ENCODE measurements at regions not wholly inside any gene's neighbourhood (a gene's known extent, or its start where the extent isn't known, plus 50 kb on each side); places are given as distances from the start of the nearest gene placed in this dataset.

DNA sequence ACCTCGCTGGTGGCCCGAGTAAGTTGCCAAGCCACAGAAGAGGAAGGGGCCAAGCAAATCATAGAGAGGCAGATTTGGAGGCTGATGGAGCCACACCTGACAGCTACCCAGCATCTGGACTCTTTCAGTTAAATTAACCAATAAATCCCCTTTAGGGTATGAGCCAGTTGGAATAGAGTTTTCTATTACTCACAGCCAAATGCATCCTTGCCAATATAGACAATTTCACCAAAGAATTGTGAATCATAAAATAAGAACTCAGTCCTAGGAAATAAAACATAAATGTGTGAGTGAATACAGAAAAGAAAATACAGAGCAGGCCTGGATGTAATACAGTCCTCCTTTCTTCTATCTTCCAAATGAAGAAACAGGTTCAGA is 161.6 kb upstream of the ANKRD28 start:
- TF ChIP-seq, protein P1, sequence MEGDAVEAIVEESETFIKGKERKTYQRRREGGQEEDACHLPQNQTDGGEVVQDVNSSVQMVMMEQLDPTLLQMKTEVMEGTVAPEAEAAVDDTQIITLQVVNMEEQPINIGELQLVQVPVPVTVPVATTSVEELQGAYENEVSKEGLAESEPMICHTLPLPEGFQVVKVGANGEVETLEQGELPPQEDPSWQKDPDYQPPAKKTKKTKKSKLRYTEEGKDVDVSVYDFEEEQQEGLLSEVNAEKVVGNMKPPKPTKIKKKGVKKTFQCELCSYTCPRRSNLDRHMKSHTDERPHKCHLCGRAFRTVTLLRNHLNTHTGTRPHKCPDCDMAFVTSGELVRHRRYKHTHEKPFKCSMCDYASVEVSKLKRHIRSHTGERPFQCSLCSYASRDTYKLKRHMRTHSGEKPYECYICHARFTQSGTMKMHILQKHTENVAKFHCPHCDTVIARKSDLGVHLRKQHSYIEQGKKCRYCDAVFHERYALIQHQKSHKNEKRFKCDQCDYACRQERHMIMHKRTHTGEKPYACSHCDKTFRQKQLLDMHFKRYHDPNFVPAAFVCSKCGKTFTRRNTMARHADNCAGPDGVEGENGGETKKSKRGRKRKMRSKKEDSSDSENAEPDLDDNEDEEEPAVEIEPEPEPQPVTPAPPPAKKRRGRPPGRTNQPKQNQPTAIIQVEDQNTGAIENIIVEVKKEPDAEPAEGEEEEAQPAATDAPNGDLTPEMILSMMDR (IDR thresholded peaks at IDR 0.05), result no peak
- ATAC-seq (ENCODE audit: low read depth) (no peak), DNase-seq (no peak)
- H3K4me1 Mint-ChIP-seq, result no peaks in the 10 kb centered on the region
- ChIA-PET POLR2A (no interaction called here), CTCF (no interaction called here)
- H3K27me3 Mint-ChIP-seq, result no peaks in the 10 kb centered on the region
- intact Hi-C loops (cut with micrococcal nuclease), result loop anchor here (10.0 kb wide), 1 partner anchor 325 kb away; no protein-coding TSS in a partner anchor
- H3K4me3 Mint-ChIP-seq, result no peak overlapping the region
- no peak overlapping the region for H3K27ac Mint-ChIP-seq
- H3K36me3 Mint-ChIP-seq (ENCODE audit: low read depth), result no peaks in the 10 kb centered on the region
- no peaks in the 10 kb centered on the region for H3K9me3 Mint-ChIP-seq

GRCh38 chr3:15964605-15965442 is 167.0 kb upstream of the ANKRD28 start:
- no peak for ATAC-seq (ENCODE audit: low read depth)
- ChIA-PET POLR2A (no interaction called here), CTCF (no interaction called here)
- no peaks in the 10 kb centered on the region for H3K9me3 Mint-ChIP-seq
- H3K36me3 Mint-ChIP-seq (ENCODE audit: low read depth), result no peaks in the 10 kb centered on the region
- no peak overlapping the region for H3K27ac Mint-ChIP-seq
- H3K4me3 Mint-ChIP-seq, result no peak overlapping the region
- no peaks in the 10 kb centered on the region for H3K4me1 Mint-ChIP-seq
- H3K27me3 Mint-ChIP-seq, result no peaks in the 10 kb centered on the region
- no peak for DNase-seq
- intact Hi-C loops (cut with micrococcal nuclease), result no loop called here
- TF ChIP-seq, protein P1 (IDR thresholded peaks at IDR 0.05), result no peak

DNA sequence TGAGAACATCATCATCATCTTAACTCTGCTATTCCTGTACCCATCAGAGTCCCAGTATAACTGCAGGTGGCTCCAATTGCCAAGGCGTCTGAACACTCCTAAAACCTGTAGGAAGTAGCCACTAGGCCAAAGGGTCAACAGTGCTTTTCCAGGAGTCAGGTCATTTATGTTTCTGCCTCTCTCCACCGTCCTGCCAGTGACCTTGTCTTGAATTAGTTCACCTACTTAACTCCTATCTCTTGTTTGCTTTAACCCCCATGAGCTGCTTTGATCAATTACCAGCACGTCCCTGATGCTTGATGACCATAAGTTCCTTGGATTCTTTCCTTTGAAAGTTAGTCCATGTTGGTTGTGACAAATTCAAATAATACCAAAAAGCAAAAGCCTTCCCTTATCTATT is 169.8 kb upstream of the ANKRD28 start:
- no peak overlapping the region for H3K27ac Mint-ChIP-seq
- H3K4me1 Mint-ChIP-seq, result no peaks in the 10 kb centered on the region
- CTCF ChIA-PET, result no interaction called here
- no peak for DNase-seq
- POLR2A ChIA-PET, result no interaction called here
- H3K36me3 Mint-ChIP-seq (ENCODE audit: low read depth), result no peaks in the 10 kb centered on the region
- H3K27me3 Mint-ChIP-seq, result no peaks in the 10 kb centered on the region
- no peaks in the 10 kb centered on the region for H3K9me3 Mint-ChIP-seq
- intact Hi-C loops (cut with micrococcal nuclease), result no loop called here
- TF ChIP-seq, protein P1 (IDR thresholded peaks at IDR 0.05), result no peak
- no peak for ATAC-seq (ENCODE audit: low read depth)
- H3K4me3 Mint-ChIP-seq, result no peak overlapping the region

DNA sequence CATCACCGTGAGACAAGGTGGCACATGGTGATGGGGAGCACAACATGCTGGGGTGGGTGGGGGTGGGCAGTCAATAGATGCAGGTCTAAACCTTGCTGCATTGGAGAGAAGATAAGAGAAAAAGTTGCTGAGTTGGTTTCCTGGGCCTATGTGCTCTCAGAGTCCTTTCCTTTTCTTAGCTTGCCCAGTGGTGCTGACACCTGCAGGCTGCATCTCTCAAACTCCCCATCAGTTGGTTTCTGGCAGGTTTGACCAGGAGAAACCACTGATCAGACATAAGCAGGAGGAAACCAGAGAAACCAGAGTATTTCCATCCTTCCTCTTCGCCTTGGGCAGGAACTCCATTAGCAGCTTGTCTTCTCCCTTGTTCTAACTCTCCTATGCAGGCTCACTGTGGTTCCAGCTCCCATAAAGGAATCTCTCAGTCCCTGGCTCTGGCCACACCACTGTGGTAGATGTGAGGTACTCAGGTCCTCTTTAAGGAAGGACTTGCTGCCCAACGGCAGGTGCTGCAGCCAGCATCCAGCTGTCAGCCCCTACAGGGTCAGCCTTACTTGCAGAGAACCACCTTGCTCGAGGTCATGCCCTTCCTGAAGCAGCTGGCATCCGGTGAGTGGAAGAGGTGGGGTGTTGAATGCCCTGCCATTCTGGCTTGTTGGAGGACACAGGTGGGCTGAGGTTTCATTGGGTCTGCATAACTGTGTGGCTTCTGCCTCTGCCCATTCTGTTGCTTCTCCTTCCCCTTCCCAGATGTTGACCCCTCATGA is 172.3 kb upstream of the ANKRD28 start:
- Mint-ChIP-seq H3K36me3 (ENCODE audit: low read depth) (no peaks in the 10 kb centered on the region), H3K4me3 (no peak overlapping the region), H3K4me1 (no peaks in the 10 kb centered on the region), H3K27me3 (no peaks in the 10 kb centered on the region), H3K9me3 (no peaks in the 10 kb centered on the region), H3K27ac (no peak overlapping the region)
- intact Hi-C loops (cut with micrococcal nuclease), result no loop called here
- no peak for ATAC-seq (ENCODE audit: low read depth)
- CTCF ChIA-PET, result no interaction called here
- TF ChIP-seq, protein P1 (IDR thresholded peaks at IDR 0.05), result no peak
- no peak for DNase-seq
- POLR2A ChIA-PET, result no interaction called here

DNA sequence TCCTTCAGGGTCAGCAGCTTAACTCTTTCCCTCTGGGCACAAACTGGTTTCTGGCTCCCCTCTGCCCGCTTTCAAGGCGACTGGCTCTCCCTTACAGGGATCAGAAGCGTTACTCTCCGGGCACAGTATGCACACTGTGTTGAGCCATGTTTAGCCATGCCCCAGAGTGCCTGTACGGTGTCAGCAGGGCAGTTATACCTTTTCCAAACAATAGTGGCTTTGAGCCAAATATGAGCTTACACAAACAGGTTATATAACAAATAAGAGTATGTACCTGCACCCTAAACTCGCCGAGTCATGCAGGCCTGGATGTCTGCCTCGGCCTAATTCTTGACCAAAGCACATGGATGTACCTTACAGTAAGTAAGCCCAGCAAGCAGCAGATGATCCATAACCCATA is 175.6 kb upstream of the ANKRD28 start:
- Mint-ChIP-seq H3K27ac (no peak overlapping the region), H3K4me3 (no peak overlapping the region), H3K27me3 (no peaks in the 10 kb centered on the region), H3K4me1 (no peaks in the 10 kb centered on the region), H3K9me3 (no peaks in the 10 kb centered on the region), H3K36me3 (ENCODE audit: low read depth) (no peaks in the 10 kb centered on the region)
- TF ChIP-seq, protein P1 (IDR thresholded peaks at IDR 0.05), result no peak
- ChIA-PET CTCF (no interaction called here), POLR2A (no interaction called here)
- ATAC-seq (ENCODE audit: low read depth) (no peak), DNase-seq (no peak)
- intact Hi-C loops (cut with micrococcal nuclease), result no loop called here

Data from activated B cell treated with CpG ODN at 0.5 μM for 24 hours (primary cell).